ENCODE measurements at regions not wholly inside any gene's neighbourhood (a gene's known extent, or its start where the extent isn't known, plus 50 kb on each side); places are given as distances from the start of the nearest gene placed in this dataset.

GRCh38 chr2:145682546-145683157 lies 1162.7 kb upstream of the ZEB2 start:
- Histone ChIP-seq H3K27ac (no peak overlapping the region), H3K9me3 (no peaks in the 10 kb centered on the region), H3K36me3 (ENCODE audit: low read depth, missing control alignments) (no peaks in the 10 kb centered on the region), H3K27me3 (no peaks in the 10 kb centered on the region), H3K4me3 (no peak overlapping the region), H3K4me1 (no peaks in the 10 kb centered on the region)
- intact Hi-C loops (cut with DNase I; ENCODE audit: low total_unique reads) = no loop called here
- DNase-seq = no peak
- TF ChIP-seq CTCF (IDR thresholded peaks at IDR 0.05) (no peak), POLR2A (IDR thresholded peaks at IDR 0.05) (no peak)

GRCh38 chr2:145680276-145680675 lies 1160.4 kb upstream of the ZEB2 start:
- Histone ChIP-seq H3K4me3 (no peak overlapping the region), H3K27me3 (no peaks in the 10 kb centered on the region), H3K4me1 (no peaks in the 10 kb centered on the region), H3K36me3 (ENCODE audit: low read depth, missing control alignments) (no peaks in the 10 kb centered on the region), H3K9me3 (no peaks in the 10 kb centered on the region), H3K27ac (no peak overlapping the region)
- DNase-seq = no peak
- intact Hi-C loops (cut with DNase I; ENCODE audit: low total_unique reads) = no loop called here
- no peak for TF ChIP-seq POLR2A (IDR thresholded peaks at IDR 0.05)
- TF ChIP-seq CTCF (IDR thresholded peaks at IDR 0.05) = no peak
- WGBS, 2 donors = 57 to 88% methylated on average over 2 of the region's 2 CpGs

- no peaks in the 10 kb centered on the region for H3K36me3 ChIP-seq (ENCODE audit: low read depth, missing control alignments)
- WGBS, 2 donors = 92 to 94% methylated on average over 2 of the region's 2 CpGs
- intact Hi-C loops (cut with DNase I; ENCODE audit: low total_unique reads) = no loop called here
These were observed 1157.5 kb upstream of the ZEB2 start for GRCh38 chr2:145677371-145677770.

GRCh38 chr2:145674705-145675104 lies 1154.8 kb upstream of the ZEB2 start:
- TF ChIP-seq POLR2A (IDR thresholded peaks at IDR 0.05) (no peak), CTCF (IDR thresholded peaks at IDR 0.05) (no peak)
- intact Hi-C loops (cut with DNase I; ENCODE audit: low total_unique reads) = no loop called here
- Histone ChIP-seq H3K9me3 (no peaks in the 10 kb centered on the region), H3K36me3 (ENCODE audit: low read depth, missing control alignments) (no peaks in the 10 kb centered on the region), H3K27me3 (no peaks in the 10 kb centered on the region), H3K4me1 (no peaks in the 10 kb centered on the region), H3K4me3 (no peak overlapping the region), H3K27ac (no peak overlapping the region)
- 75 to 77% methylated on average over 3 of the region's 3 CpGs for WGBS, 2 donors
- DNase-seq = no peak

More at GRCh38 chr2:145677371-145677770, 1157.5 kb upstream of the ZEB2 start:
- Histone ChIP-seq H3K27me3 (no peaks in the 10 kb centered on the region), H3K27ac (no peak overlapping the region), H3K9me3 (no peaks in the 10 kb centered on the region), H3K4me3 (no peak overlapping the region), H3K4me1 (no peaks in the 10 kb centered on the region)
- DNase-seq = no peak
- TF ChIP-seq CTCF (IDR thresholded peaks at IDR 0.05) = no peak
- no peak for TF ChIP-seq POLR2A (IDR thresholded peaks at IDR 0.05)

- intact Hi-C loops (cut with DNase I; ENCODE audit: low total_unique reads) = no loop called here
- H3K9me3 ChIP-seq = no peaks in the 10 kb centered on the region
- DNase-seq = no peak
- no peaks in the 10 kb centered on the region for H3K36me3 ChIP-seq (ENCODE audit: low read depth, missing control alignments)
- TF ChIP-seq CTCF (IDR thresholded peaks at IDR 0.05) = no peak
- TF ChIP-seq POLR2A (IDR thresholded peaks at IDR 0.05) = no peak
- no peak overlapping the region for H3K4me3 ChIP-seq
- H3K27ac ChIP-seq = no peak overlapping the region
- no peaks in the 10 kb centered on the region for H3K27me3 ChIP-seq
- no peaks in the 10 kb centered on the region for H3K4me1 ChIP-seq
- 86 to 93% methylated on average over 1 of the region's 1 CpG for WGBS, 2 donors
These were observed 1149.4 kb upstream of the ZEB2 start for GRCh38 chr2:145669301-145669700.

Measured in testis (tissue), 2 donors.